NT2/D1 (cell line): ENCODE measurements at regions not wholly inside any gene's neighbourhood (a gene's known extent, or its start where the extent isn't known, plus 50 kb on each side); places are given as distances from the start of the nearest gene placed in this dataset.

Experiments
- DNase-seq: peaks from one replicate; pipeline ENCODE4 v3.0.0-alpha.2; 2011; ENCODE audit warnings: low read depth, low spot score
- H3K27me3 ChIP-seq: 2 replicates; pipeline ENCODE4 v1.6.0; 2011; ENCODE audit warnings: mild to moderate bottlenecking; ENCODE audit not compliant: insufficient read length, insufficient read depth
- H3K36me3 ChIP-seq: 2 replicates; pipeline ENCODE4 v1.6.1; 2011; ENCODE audit warnings: mild to moderate bottlenecking, low read length, mixed read lengths; ENCODE audit not compliant: insufficient read depth, insufficient read length
- H3K4me1 ChIP-seq: 2 replicates; pipeline ENCODE4 v1.5.1; 2011; ENCODE audit not compliant: insufficient read depth, insufficient read length
- H3K4me3 ChIP-seq: 2 replicates; pipeline ENCODE4 v1.5.1; 2011; ENCODE audit warnings: low read depth; ENCODE audit not compliant: insufficient read length
- H3K9ac ChIP-seq: 2 replicates; pipeline ENCODE4 v1.6.0; 2011; ENCODE audit warnings: low read depth; ENCODE audit not compliant: insufficient read length
- H3K9me3 ChIP-seq: 2 replicates; pipeline ENCODE4 v1.5.1; 2011; ENCODE audit warnings: mild to moderate bottlenecking, low read length; ENCODE audit not compliant: insufficient read depth
- SUZ12 ChIP-seq: IDR thresholded peaks from 2 replicates; pipeline ENCODE4 v1.6.1; 2011; ENCODE audit not compliant: insufficient read length, insufficient read depth; ENCODE audit errors: extremely low read depth
- YY1 ChIP-seq: IDR thresholded peaks from 2 replicates; pipeline ENCODE4 v1.6.1; 2011; ENCODE audit not compliant: insufficient read length, insufficient read depth
- ZNF274 ChIP-seq: IDR thresholded peaks from 2 replicates; pipeline ENCODE4 v1.6.1; 2011; ENCODE audit warnings: mild to moderate bottlenecking, low read depth, low read length

DNA sequence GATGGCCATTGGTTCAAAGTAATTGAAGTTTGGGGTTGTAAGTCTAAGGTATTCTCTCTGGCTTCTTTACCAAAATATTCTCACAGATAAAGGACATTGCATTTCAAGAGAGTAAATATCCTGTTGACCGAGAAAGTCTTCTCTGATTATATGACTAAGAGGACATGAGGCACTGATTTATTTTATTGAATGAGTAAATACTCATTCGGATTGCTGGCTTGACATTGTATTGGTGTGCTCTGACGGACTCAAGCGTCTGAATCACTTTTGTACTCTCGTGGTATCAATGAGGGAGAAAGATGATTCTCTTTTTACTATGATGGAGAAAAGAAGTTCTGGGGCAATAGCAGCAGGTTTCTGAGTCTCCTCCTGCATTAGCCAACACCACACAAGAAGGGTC is 205.3 kb upstream of the RRP15 start:
- Histone ChIP-seq H3K9me3 (no peaks in the 10 kb centered on the region), H3K4me3 (no peak overlapping the region), H3K27me3 (no peaks in the 10 kb centered on the region), H3K9ac (no peak overlapping the region), H3K4me1 (no peaks in the 10 kb centered on the region), H3K36me3 (no peaks in the 10 kb centered on the region)
- no peak for DNase-seq
- no peak for TF ChIP-seq YY1
- TF ChIP-seq ZNF274: no peak
- no peak for TF ChIP-seq SUZ12

DNA sequence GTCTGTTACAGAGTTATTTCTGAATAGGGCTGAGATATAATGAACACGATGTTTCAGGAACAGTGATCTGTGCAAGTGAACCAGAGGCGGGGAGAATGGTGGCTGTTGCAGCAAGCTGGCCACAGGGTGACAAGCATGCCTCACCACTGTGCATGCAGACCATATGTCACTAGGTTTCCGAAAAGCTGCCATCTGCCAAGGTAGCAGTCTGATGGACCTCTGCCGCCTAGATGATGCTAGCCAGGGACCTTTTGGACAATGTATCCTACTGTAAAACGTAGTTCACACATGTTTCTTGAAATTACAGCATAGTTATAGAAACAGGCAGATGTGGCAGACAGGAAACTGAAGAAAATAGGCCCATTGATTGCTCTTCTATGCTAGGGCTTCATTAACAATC is 204.2 kb upstream of the RRP15 start:
- no peaks in the 10 kb centered on the region for H3K9me3 ChIP-seq
- H3K36me3 ChIP-seq: no peaks in the 10 kb centered on the region
- H3K27me3 ChIP-seq: no peaks in the 10 kb centered on the region
- DNase-seq: no peak
- H3K9ac ChIP-seq: no peak overlapping the region
- H3K4me1 ChIP-seq: no peaks in the 10 kb centered on the region
- TF ChIP-seq SUZ12: no peak
- TF ChIP-seq ZNF274: no peak
- TF ChIP-seq YY1: no peak
- H3K4me3 ChIP-seq: no peak overlapping the region

DNA sequence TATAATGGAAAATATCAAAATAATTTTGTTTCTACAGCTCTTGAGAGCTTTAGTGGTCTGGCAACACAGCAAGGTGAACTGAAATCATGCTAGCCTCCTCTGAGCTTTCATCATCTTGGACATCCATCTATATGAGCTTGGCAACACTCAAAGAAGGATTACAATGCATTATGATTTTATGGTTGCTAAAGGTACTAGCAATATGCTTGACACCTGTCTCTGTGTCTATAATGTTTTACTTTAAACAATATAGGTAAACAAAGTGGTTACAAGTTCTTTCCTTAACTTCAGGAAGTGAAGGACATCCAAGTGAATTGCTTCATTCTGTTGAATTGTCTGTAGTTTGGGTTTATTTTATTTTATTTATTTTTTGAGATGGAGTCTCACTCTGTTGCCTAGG is 203.7 kb upstream of the RRP15 start:
- Histone ChIP-seq H3K36me3 (no peaks in the 10 kb centered on the region), H3K9ac (no peak overlapping the region), H3K4me3 (no peak overlapping the region), H3K9me3 (no peaks in the 10 kb centered on the region), H3K27me3 (no peaks in the 10 kb centered on the region), H3K4me1 (no peaks in the 10 kb centered on the region)
- TF ChIP-seq ZNF274: no peak
- TF ChIP-seq SUZ12: no peak
- TF ChIP-seq YY1: no peak
- no peak for DNase-seq

DNA sequence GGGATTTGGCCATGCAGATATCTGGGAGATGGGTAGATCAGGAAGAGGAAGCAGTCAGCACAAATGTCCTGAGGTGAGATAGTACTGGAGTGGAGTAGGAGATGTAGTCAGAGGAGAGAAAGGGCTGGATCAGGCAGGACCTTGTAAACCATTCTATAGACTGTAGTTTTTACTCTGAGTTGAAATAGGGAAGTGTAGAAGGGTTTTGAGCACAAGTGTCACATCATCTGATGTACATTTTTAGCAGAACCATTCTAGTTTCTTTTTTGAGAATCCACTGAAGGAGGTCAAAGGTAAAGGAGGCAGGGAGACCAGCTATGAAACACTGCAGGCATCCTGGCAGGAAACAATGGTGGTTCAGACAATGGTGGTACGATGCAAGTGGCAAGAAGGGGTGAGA is 194.6 kb upstream of the RRP15 start:
- H3K4me1 ChIP-seq: no peaks in the 10 kb centered on the region
- no peaks in the 10 kb centered on the region for H3K27me3 ChIP-seq
- no peak overlapping the region for H3K9ac ChIP-seq
- no peaks in the 10 kb centered on the region for H3K36me3 ChIP-seq
- DNase-seq: no peak
- TF ChIP-seq SUZ12 (no peak), ZNF274 (no peak), YY1 (no peak)
- no peak overlapping the region for H3K4me3 ChIP-seq
- no peaks in the 10 kb centered on the region for H3K9me3 ChIP-seq

DNA sequence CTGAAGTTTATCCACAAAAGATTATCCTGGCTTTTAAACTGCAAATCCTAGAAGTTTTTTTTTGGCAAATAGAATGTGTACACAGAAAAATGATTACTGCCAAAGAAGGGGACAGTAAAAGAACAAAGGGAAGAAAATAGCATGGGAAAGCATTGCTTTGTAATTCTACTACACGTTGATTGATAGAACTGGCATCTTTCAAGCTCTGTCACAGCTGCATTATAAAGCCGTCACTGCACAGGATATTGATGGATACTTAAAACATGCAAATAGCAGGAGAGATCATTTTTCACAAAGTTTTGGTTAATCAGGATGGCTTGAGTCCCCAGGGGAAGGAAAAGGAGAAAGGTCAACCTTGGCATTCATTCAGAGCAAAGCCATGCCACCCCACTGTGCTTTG is 183.7 kb upstream of the RRP15 start:
- TF ChIP-seq SUZ12: no peak
- TF ChIP-seq ZNF274: no peak
- no peak for TF ChIP-seq YY1
- H3K9ac ChIP-seq: no peak overlapping the region
- no peaks in the 10 kb centered on the region for H3K27me3 ChIP-seq
- no peak for DNase-seq
- no peak overlapping the region for H3K4me3 ChIP-seq
- H3K4me1 ChIP-seq: no peaks in the 10 kb centered on the region
- no peaks in the 10 kb centered on the region for H3K36me3 ChIP-seq
- H3K9me3 ChIP-seq: no peaks in the 10 kb centered on the region

DNA sequence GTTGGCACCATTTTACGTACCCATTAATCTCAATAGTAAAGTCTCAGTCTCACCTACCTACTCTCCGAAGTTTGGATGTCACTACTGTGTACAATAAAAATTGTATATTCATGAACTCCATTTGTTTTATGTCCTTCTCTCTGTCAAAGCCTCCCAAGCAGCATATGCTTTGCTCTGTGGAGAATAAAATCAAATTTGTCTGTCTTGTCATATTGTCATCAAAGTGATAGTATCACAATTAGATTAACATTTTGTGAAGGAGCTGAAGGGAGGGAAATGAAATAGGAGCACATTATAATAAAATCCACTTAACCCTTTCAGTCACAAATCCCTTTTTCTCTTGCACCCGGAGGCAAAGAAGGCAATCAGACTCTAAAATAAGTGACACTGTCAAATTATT is 177.1 kb upstream of the RRP15 start:
- TF ChIP-seq YY1 (no peak), SUZ12 (no peak), ZNF274 (no peak)
- DNase-seq: no peak

DNA sequence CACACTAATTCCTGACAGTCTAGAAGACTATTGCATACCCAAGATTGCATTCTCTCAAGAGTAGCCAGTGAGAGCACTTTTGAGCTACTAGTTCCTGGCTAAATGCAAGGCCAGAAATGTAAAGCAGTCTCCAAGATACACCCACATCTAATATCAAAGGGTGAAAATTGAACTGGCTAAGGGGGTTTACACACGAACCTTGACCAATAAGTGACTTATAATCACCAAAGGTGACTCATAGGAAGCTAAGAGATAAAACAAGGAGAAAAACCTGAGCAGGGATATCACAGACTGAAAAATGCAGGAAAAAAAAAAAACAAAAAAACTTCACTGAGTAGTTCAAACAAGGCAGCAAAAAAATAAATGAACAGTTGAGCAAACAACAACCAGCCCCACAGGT is 172.2 kb upstream of the RRP15 start:
- Histone ChIP-seq H3K4me3 (no peak overlapping the region), H3K4me1 (no peaks in the 10 kb centered on the region), H3K9me3 (no peaks in the 10 kb centered on the region), H3K9ac (no peak overlapping the region), H3K27me3 (no peaks in the 10 kb centered on the region), H3K36me3 (no peaks in the 10 kb centered on the region)
- DNase-seq: no peak
- TF ChIP-seq ZNF274: no peak
- TF ChIP-seq YY1: no peak
- TF ChIP-seq SUZ12: no peak

More for the DNA sequence above, 177.1 kb upstream of the RRP15 start:
- no peaks in the 10 kb centered on the region for H3K36me3 ChIP-seq
- H3K4me3 ChIP-seq: no peak overlapping the region
- H3K27me3 ChIP-seq: no peaks in the 10 kb centered on the region
- no peak overlapping the region for H3K9ac ChIP-seq
- H3K9me3 ChIP-seq: no peaks in the 10 kb centered on the region
- no peaks in the 10 kb centered on the region for H3K4me1 ChIP-seq

DNA sequence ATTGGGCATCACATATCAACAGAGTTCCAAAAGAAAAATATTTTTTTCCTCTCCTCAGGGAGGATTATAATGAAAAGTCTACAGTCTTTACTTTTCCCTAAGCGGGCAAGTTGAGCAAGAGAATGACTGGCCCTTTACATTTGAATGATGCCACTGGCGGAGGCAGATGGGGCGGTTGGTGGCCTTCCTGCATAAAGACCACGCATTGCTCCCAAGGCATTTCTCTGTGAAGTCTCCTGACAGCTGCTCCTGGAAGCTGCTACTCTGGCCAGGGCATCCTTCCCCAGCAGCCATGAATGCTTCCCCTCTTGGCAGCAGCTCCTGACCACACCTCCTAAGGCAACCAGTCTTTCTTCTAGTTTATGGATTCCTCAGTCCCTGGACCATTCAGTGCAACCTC is 161.1 kb upstream of the RRP15 start:
- TF ChIP-seq ZNF274: no peak
- no peak for TF ChIP-seq SUZ12
- TF ChIP-seq YY1: no peak
- no peaks in the 10 kb centered on the region for H3K36me3 ChIP-seq
- H3K4me3 ChIP-seq: no peak overlapping the region
- no peaks in the 10 kb centered on the region for H3K4me1 ChIP-seq
- H3K9ac ChIP-seq: no peak overlapping the region
- H3K9me3 ChIP-seq: no peaks in the 10 kb centered on the region
- H3K27me3 ChIP-seq: no peaks in the 10 kb centered on the region
- peak; percentile 84 for DNase-seq
